Mesendoderm (in vitro differentiated cells): ENCODE measurements at regions not wholly inside any gene's neighbourhood (a gene's known extent, or its start where the extent isn't known, plus 50 kb on each side); places are given as distances from the start of the nearest gene placed in this dataset.
"Not testable (repeated sequence)": the region's sequence is repeated elsewhere in the genome, so short reads cannot be mapped to it uniquely, and the experiment has no call there.

Experiments used
- DNase-seq: peaks from one replicate; pipeline ENCODE4 v3.0.0; 2013
- H2AK5ac ChIP-seq: 2 replicates; pipeline ENCODE4 v1.6.1; 2013; ENCODE audit warnings: low read length, inconsistent platforms
- H2BK120ac ChIP-seq: 2 replicates; pipeline ENCODE4 v1.6.1; 2013; ENCODE audit warnings: low read depth, mild to moderate bottlenecking, low read length, moderate library complexity, mixed read lengths
- H2BK15ac ChIP-seq: replicated peaks from 2 replicates; pipeline ENCODE4 v1.6.1; 2013; ENCODE audit warnings: low read depth, mild to moderate bottlenecking, moderate library complexity
- H2BK5ac ChIP-seq: 2 replicates; pipeline ENCODE4 v1.6.1; 2013; ENCODE audit warnings: low read length, inconsistent platforms
- H3K18ac ChIP-seq: 2 replicates; pipeline ENCODE4 v1.6.1; 2013; ENCODE audit warnings: mild to moderate bottlenecking, low read length, mixed read lengths
- H3K23ac ChIP-seq: one replicate; pipeline ENCODE4 v1.6.1; 2013; ENCODE audit warnings: low read length
- H3K27ac ChIP-seq: 2 replicates; pipeline ENCODE4 v1.5.1; 2013; ENCODE audit warnings: low read depth, mild to moderate bottlenecking, inconsistent platforms, low read length, moderate library complexity
- H3K27me3 ChIP-seq: 2 replicates; pipeline ENCODE4 v1.6.1; 2013; ENCODE audit warnings: low read length, control low read depth, mild to moderate bottlenecking, inconsistent platforms; ENCODE audit not compliant: insufficient read depth, poor library complexity
- H3K36me3 ChIP-seq: 2 replicates; pipeline ENCODE4 v1.6.1; 2013; ENCODE audit warnings: low read length, inconsistent platforms; ENCODE audit not compliant: control insufficient read depth, insufficient read depth
- H3K4ac ChIP-seq: one replicate; pipeline ENCODE4 v1.6.1; 2013; ENCODE audit warnings: low read depth, mild to moderate bottlenecking, low read length, moderate library complexity
- H3K4me1 ChIP-seq: 2 replicates; pipeline ENCODE4 v1.6.1; 2013; ENCODE audit warnings: low read depth, low read length, inconsistent platforms; ENCODE audit not compliant: control insufficient read depth
- H3K4me2 ChIP-seq: 2 replicates; pipeline ENCODE4 v1.6.1; 2013; ENCODE audit warnings: low read length
- H3K4me3 ChIP-seq: 2 replicates; pipeline ENCODE4 v1.5.1; 2013; ENCODE audit warnings: mild to moderate bottlenecking, low read length
- H3K56ac ChIP-seq: one replicate; pipeline ENCODE4 v1.6.1; 2013; ENCODE audit warnings: low read length
- H3K79me1 ChIP-seq: 2 replicates; pipeline ENCODE4 v1.6.1; 2013; ENCODE audit warnings: low read length, inconsistent platforms
- H3K79me2 ChIP-seq: 2 replicates; pipeline ENCODE4 v1.6.1; 2013; ENCODE audit warnings: mild to moderate bottlenecking, low read length; ENCODE audit not compliant: control insufficient read depth, insufficient read depth
- H3K9ac ChIP-seq: 2 replicates; pipeline ENCODE4 v1.6.1; 2013; ENCODE audit warnings: low read length, inconsistent platforms
- H4K5ac ChIP-seq: one replicate; pipeline ENCODE4 v1.6.1; 2013; ENCODE audit warnings: low read length
- H4K8ac ChIP-seq: one replicate; pipeline ENCODE4 v1.6.1; 2013; ENCODE audit warnings: low read depth, mild to moderate bottlenecking, control low read depth, low read length, moderate library complexity
- WGBS: extraction: QIAGEN DNeasy Blood & Tissue Kit; methylation state at CpG from one replicate; pipeline ENCODE4 v1.1.7; 2013; ENCODE audit warnings: low lambda C conversion rate, missing lambda C conversion rate; ENCODE audit not compliant: insufficient coverage; ENCODE audit errors: extremely low coverage; 5-methylcytosine and 5-hydroxymethylcytosine counted together

DNA sequence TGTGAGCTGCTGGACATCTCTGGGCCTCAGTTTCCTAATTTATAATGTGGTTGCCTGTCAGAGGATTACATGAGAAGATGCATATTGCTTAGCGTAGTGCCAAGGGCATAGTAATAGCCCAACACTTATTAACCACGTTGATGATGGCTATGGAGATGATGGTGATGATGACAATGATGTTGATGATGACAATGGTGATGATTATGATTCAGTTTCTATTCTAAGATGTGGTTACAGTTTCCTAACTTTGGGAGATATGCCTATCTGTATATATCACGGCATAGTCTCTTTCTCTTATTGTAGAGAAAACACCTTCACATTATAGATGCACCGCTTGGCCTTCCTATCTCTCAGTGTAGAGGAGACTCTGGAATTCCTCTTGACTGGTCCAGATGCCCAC is 311.9 kb upstream of the PLGLB2 start:
- H3K4me1 ChIP-seq, H3K4ac ChIP-seq, H3K79me1 ChIP-seq, H3K23ac ChIP-seq, H3K4me2 ChIP-seq, H4K8ac ChIP-seq, H3K4me3 ChIP-seq, H2BK120ac ChIP-seq, H3K27me3 ChIP-seq, DNase-seq, H3K18ac ChIP-seq, H2BK5ac ChIP-seq, H3K79me2 ChIP-seq, H2BK15ac ChIP-seq, H3K56ac ChIP-seq, H3K27ac ChIP-seq, H3K9ac ChIP-seq, H3K36me3 ChIP-seq, H2AK5ac ChIP-seq, H4K5ac ChIP-seq: not testable (repeated sequence)
- WGBS: no CpG with 5 or more reads among the region's 4 CpGs

DNA sequence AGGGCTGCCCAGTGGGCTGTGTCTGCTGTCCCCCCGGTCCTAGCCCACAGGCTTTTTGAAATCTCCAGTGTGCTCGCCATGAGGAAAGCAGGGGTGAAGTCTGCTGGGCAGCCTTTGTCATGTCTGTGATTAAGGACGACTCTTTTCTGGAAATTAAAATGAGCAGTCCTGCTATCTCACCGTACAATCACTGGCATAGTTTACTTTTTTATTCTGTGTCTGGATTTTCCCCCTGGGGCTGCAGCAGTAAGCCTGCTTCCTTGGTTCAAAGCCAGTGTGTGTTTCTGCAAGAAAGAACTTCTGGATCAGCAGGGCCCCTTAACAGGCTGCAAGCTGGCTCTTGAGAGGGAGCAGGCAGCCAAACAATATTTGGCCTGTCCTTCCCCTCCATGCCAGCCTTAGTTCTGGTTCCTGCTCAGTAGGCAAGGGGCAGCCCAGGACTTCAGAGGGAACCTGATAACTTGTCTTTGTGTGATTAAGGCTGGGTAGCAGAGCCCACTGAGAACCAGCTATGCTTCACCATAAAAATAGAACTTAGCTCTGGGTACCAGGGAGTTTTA is 310.1 kb upstream of the PLGLB2 start:
- not testable (repeated sequence) for H3K27ac ChIP-seq, DNase-seq, H3K79me2 ChIP-seq, H4K8ac ChIP-seq, H3K18ac ChIP-seq, H2BK120ac ChIP-seq, H3K36me3 ChIP-seq, H3K4me2 ChIP-seq, H3K9ac ChIP-seq, H3K4me1 ChIP-seq, H3K27me3 ChIP-seq, H3K23ac ChIP-seq, H2BK15ac ChIP-seq, H3K4me3 ChIP-seq, H2BK5ac ChIP-seq, H3K79me1 ChIP-seq, H2AK5ac ChIP-seq, H3K4ac ChIP-seq, H4K5ac ChIP-seq, H3K56ac ChIP-seq
- WGBS: no CpG with 5 or more reads among the region's 4 CpGs

DNA sequence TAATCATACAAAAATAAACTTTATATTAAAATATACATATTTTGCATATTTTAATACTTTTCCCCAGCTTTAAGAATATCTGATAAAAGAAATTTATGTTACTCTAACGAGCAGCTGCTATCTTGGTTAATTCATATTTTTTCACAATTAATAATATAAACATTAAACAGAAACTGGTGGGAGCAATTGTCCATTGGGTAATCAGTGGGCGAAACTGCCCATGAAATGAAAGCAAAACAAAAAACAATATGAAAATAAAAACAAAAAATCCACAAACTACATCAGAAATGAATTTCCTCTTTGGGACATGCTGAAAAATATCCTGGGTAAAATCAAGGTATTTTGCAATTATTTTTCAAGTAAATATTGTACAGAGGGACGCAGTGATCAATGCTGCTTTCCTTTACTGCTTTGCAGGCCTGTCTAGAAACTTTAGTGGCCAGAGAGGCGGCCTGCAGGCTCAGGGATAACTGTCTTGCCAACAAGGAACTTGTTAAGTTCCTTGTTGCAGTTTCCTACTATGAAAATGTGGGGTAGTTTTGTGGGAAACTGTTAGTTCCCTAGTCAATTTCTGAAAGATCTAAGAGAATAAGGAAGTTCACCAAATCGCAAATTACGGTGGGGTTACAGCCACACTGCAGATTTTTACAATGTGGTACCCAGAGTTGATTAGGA is 309.0 kb upstream of the PLGLB2 start:
- H4K5ac ChIP-seq, H3K4me1 ChIP-seq, H3K4me2 ChIP-seq, H3K27ac ChIP-seq, H3K4ac ChIP-seq, H2BK120ac ChIP-seq, DNase-seq, H2BK15ac ChIP-seq, H3K27me3 ChIP-seq, H3K36me3 ChIP-seq, H3K56ac ChIP-seq, H3K79me2 ChIP-seq, H2BK5ac ChIP-seq, H3K18ac ChIP-seq, H3K9ac ChIP-seq, H2AK5ac ChIP-seq, H3K23ac ChIP-seq, H3K4me3 ChIP-seq, H4K8ac ChIP-seq, H3K79me1 ChIP-seq: not testable (repeated sequence)
- no CpG with 5 or more reads among the region's 6 CpGs for WGBS

DNA sequence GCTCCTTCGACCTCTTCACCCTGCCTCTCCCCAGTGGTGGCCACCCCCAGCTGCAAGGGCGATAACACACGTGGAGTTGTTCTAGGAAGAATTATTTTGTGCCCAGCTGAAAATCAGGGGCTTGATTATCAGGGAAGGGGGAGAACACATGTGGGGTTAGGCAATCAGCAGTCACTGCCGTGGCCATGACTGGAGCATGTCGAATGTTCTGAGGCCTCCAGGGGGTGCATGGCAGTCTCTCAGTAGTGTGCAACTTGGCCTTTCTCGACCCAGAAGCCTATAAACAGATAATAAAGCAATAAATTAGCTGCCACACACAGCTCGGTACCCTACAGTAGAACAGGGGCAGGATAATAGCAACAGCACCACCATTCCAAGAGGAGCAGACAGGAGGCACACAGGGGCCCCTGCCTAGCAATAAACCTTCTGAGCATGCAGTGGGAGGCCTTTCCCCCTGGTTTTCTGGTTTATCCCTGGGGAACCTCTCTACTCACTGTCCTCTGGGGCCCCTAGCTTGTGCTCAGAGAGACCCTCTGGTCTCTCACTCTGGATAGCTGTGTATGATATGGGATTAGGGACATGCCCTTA is 308.2 kb upstream of the PLGLB2 start:
- not testable (repeated sequence) for H3K56ac ChIP-seq, H3K23ac ChIP-seq, H2BK5ac ChIP-seq, H3K79me2 ChIP-seq, H2BK15ac ChIP-seq, H3K27ac ChIP-seq, H4K5ac ChIP-seq, H3K36me3 ChIP-seq, H3K79me1 ChIP-seq, H4K8ac ChIP-seq, H3K4ac ChIP-seq, H3K4me2 ChIP-seq, H3K9ac ChIP-seq, H3K4me3 ChIP-seq, H2BK120ac ChIP-seq, H3K18ac ChIP-seq, H2AK5ac ChIP-seq, H3K27me3 ChIP-seq, H3K4me1 ChIP-seq
- no CpG with 5 or more reads among the region's 7 CpGs for WGBS
- DNase-seq: peak; percentile 7

DNA sequence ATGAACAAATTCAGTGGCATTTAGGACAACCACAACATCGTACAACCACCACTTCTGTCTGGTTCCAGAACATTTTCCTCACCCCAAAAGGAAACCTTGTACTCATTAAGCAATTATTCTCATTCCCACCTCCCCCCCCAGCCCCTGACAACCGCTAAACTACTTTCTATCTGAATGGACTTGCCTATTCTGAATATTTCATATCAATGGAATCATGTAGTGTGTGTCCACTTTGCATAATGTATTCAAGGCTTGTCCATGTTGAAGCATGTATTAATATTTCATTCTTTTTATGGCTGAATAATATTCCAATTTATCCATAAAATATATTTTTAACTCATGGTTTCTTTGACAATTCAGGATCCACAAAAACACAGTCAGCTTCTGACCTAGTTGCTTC is 307.2 kb upstream of the PLGLB2 start:
- not testable (repeated sequence) for H3K79me1 ChIP-seq, H4K5ac ChIP-seq, H2BK15ac ChIP-seq, H3K23ac ChIP-seq, H3K9ac ChIP-seq, H2BK5ac ChIP-seq, H3K18ac ChIP-seq, H2AK5ac ChIP-seq, H2BK120ac ChIP-seq, H3K4me3 ChIP-seq, H3K79me2 ChIP-seq, H3K36me3 ChIP-seq, H3K56ac ChIP-seq, DNase-seq, H4K8ac ChIP-seq, H3K4ac ChIP-seq, H3K4me2 ChIP-seq, H3K27me3 ChIP-seq, H3K4me1 ChIP-seq, H3K27ac ChIP-seq
- no CpG with 5 or more reads among the region's 2 CpGs for WGBS

DNA sequence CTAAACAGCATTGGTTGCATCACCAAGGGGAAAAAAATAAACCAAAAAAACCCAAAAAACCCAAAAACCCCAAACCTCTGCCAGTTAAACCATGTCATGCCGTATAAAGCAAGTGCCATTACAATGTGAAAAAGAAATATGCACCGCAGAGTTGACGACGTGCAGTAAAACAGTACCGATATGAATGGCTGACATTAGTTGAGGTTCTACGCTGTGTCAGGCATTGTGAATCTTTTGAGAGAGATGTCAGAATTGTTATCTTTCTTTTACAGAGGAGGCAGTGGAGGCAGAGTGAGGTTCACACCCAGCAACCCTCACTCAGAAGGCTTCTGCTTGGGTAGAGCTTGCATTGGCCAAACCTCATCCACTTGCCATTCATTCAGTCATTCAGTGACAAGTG is 306.5 kb upstream of the PLGLB2 start:
- not testable (repeated sequence) for H3K27me3 ChIP-seq, H3K79me1 ChIP-seq, H3K56ac ChIP-seq, H2BK120ac ChIP-seq, H3K4me1 ChIP-seq, H2BK5ac ChIP-seq, H2AK5ac ChIP-seq, H3K4me2 ChIP-seq, H3K79me2 ChIP-seq, DNase-seq, H3K18ac ChIP-seq, H3K36me3 ChIP-seq, H3K4ac ChIP-seq, H3K4me3 ChIP-seq, H3K9ac ChIP-seq, H3K23ac ChIP-seq, H3K27ac ChIP-seq, H2BK15ac ChIP-seq, H4K8ac ChIP-seq, H4K5ac ChIP-seq
- WGBS: no CpG with 5 or more reads among the region's 6 CpGs
